DMS79 (cell line): ENCODE measurements at regions not wholly inside any gene's neighbourhood (a gene's known extent, or its start where the extent isn't known, plus 50 kb on each side); places are given as distances from the start of the nearest gene placed in this dataset.

Experiments used
- DNase-seq: peaks from one replicate; lab custom pipeline; 2025; lab: John Stamatoyannopoulos, UW

DNA sequence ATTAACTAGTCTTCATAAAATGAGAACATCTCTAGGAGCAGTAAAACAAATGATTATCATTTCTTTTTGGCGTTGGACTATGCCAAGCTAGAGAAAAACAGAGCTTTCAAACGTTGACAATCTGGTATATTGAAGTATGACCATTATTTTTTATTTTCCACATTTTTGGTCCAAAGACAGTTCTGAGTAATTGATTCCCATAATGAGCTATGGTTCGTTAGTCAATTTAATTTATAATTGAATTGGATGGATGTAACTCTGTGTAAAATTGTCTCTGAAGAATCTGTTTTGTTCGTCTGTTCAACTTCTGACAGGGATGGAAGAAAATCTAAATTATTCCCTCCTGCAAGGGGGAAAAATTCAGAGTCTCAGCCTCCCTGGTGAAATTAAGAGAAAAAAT, 234.5 kb downstream of the LMO4 start:
- DNase-seq: no peak

DNA sequence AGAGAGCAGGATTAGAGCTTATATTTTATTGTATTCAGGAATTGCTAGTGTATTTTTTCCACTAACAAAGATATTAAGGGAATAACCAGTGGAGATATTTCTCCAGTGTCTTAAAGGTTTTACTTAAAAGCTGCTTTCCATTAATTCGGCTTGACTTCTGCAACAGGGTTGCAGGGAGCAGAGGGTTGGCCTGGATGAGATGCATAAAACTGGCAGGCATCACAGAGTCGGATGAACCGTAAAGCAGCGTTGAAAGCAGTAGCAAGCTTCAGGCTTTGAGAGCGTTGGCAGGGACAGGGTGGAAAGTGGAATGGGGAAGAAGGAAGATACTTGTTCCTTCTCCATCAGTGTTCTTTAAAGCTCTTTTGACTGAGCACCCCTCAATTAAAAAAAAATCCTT, 237.2 kb downstream of the LMO4 start:
- no peak for DNase-seq

DNA sequence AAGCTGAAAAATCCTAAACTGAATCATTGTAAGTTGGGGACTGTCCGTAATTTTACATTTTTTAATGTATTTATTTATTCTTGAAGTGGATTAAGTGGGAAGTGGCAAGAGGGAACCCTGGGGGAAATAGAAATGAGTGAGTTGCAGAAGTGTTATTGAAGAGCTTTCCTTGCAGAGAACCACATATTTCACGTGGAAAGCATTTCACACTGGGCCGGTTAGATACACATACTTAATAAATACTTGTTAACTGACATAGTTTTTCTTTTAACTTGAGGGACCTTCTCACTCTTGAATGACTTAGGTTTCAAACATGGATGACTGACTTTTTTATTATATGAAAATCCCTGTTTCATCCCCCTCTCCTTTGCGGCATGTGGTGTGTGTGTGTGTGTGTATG, 239.3 kb downstream of the LMO4 start:
- DNase-seq: no peak

DNA sequence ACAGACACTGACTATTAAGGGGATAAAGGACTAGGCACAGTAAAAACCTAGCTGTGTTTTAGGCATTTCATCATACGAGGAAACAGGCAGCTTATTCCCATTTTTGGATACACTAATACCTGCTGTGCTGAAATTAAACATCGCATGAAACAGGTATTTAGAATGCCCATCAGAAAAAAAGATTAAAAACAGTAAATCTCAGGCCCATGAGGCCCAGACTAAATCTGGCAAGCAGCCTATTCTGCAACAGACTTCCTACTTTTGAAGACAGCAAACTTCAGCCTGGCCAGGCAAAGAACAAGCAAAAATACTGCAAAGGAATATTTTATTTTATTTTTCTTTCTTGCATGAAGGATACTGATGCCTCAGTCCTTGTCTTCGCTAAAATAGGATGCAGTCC, 240.2 kb downstream of the LMO4 start:
- no peak for DNase-seq

DNA sequence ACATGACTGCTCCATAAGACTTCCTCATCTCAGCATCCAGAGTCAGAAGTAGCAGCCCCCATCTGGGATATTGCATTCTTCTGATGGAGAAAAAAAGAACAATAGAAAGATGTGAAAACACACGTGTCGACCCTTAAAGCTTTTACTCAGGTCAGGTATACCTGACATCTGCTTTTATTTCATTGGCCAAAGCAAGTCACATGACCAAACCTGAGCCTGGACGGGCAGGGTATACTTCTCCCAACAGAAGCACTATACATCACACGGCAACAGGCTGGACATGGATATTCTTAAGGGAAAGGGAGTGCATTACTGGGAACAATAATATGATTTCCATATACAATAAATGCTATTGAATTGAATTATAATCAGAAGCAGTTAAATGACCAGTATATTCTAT, 243.3 kb downstream of the LMO4 start:
- DNase-seq: no peak

DNA sequence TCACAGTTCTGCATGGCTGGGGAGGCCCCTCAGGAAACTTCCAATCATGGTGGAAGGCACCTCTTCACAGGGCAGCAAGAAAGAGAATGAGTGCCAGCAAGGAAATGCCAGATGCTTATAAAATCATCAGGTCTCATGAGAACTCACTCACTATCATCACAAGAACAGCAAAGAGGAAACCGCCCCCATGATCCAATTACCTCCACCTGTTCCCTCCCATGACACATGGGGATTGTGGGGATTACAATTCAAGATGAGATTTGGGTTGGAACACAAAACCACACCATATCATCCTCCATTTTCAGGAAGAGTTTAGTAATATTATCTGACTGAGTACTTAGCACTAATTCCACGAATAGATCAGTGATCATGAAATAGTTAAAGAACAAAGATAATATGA, 244.2 kb downstream of the LMO4 start:
- no peak for DNase-seq

DNA sequence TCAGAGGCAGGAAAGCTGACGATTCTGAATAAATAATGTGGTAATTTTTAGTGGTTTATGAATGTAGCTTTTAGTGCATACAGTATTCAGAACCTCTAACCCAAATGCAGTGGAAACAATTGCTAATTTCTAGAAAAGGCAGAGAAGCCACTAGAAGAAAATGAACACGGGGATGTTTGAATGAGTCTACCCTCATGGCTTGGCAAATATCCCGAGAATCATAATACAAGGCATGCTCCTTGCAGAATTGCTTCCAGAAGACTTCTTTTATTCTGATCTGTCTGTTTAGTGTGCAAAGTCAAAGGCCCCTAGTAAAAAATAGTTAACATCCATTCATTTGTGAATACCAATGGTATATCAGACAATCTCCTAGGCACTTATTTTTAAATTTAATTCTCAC, 246.8 kb downstream of the LMO4 start:
- no peak for DNase-seq

DNA sequence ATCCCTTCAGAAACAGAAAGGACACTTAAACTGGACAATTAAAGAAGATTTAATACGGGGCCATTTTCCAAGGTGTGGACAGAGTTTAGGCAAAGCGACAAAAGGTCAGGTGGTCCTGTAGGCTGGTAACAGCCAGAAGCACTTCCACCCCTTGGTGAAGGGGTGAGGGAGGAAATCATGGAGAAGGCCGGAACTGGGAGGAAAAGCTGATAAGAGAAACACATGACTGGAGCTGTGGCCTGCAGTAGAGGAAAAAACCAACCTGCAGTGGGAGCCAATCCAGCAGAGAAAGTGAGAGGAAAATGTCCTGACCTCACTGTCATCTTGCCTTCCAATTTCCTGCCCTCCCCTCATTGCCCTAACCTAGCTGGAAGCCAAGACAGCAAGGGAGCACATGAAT, 249.8 kb downstream of the LMO4 start:
- DNase-seq: no peak

DNA sequence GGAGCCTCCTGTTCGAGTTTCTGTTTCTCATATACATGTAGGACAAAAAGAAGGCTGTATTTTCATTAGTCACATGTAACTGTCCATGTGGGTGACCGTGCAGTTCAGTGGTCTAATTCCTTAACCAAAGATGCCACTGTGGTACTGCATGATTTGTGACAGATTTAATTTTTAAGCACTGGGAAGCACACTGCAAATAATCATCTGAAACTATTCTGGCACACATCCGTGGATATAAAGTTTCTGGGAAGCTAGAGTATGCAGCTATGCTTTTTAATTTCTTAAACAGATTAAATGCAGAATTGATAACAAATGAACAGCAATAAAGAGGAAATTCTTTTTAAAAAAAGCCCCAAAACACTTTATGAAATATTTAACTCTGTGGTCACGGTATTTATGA, 254.8 kb downstream of the LMO4 start:
- DNase-seq: no peak

DNA sequence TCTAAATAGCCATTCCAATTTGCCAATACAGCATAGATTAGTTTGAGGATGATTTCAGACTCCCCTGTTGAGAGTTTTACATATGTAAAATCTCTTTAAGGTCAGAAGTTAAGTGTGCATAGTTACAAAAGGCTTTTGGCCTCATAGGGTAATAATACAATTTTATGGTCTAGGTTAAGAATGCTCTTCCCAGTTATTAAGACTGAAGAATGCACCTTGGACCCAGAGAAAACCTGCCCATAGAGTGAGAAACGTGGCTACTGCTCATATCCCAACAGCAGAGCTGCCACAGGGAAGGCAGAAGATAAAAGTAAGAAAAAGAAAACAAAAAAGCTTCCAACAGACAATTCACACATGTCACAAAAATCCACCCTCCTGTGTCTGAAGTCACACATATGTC, 255.9 kb downstream of the LMO4 start:
- no peak for DNase-seq

DNA sequence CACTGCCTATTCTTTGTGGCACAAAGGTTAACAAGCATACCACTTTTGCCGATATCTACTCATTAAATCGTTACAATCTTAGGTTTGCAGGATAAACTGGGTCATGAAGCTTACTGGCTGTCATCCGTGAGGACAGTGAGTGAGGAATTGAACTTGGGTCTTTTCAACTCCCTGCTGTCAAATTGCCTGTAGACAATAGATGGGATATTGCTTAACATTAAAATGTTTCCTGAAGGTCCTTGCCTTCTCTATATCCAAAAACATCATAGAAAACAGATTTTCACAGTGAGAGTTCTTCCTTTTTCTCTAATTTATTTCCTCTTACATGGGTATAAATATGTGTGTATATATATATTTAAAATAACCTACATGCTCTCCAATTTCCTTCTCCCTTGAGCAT, 257.8 kb downstream of the LMO4 start:
- DNase-seq: no peak

DNA sequence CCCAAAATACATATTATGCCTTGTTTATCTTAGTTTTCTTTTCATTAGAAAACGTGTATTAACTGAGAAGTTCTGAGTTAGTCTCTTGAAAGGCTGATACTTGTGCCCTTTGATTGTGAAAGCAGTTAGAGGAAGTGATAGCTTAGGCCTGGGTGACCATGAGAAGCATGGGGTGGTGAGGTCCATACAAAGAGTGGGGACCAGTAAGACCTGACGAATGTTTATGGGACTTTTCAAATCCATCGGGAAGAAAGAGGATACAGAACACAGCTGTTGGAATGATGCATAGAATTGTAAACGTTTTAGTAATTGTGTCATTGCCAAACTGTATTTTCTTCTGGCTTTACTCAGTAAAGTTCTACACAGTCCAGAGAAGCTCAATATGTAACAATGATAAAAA, 259.8 kb downstream of the LMO4 start:
- no peak for DNase-seq

DNA sequence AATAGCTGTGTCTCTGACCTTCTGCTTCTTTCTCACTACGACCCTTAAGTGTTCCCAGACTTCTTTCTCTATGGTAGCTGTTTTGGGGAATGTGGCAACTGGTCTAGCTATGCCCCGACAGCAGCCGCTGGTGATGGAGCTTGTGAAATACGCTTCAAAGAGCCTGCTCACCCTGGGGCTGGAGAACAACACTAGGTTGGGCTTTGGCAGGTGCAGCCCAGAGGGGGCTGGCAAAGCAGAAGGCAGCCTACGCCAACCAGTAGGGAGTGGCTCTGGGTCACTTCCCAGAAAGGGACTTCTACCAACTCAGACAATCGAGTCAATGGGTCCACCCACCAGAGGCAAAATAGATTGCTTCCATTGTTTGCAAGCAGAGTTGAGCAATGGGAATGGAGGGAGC, 262.8 kb downstream of the LMO4 start:
- DNase-seq: no peak

DNA sequence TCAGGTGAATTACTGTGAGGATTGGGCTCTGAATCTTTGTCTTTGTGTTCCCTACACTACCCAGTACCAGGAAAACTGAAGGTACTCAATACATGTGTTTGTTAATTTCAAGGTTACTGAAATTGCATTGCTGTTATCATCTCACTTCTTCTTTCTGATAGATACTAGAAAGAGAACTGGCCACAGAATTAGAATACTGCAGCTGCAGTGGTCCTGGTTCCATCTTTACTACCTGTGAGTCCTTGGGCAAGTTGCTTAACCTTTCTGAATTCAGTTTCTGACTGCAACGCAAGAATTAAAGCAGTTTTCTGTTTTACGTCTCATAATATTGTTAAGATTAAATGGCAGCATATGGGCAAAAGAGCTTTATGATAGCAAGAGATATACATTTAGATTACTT, 263.5 kb downstream of the LMO4 start:
- no peak for DNase-seq

DNA sequence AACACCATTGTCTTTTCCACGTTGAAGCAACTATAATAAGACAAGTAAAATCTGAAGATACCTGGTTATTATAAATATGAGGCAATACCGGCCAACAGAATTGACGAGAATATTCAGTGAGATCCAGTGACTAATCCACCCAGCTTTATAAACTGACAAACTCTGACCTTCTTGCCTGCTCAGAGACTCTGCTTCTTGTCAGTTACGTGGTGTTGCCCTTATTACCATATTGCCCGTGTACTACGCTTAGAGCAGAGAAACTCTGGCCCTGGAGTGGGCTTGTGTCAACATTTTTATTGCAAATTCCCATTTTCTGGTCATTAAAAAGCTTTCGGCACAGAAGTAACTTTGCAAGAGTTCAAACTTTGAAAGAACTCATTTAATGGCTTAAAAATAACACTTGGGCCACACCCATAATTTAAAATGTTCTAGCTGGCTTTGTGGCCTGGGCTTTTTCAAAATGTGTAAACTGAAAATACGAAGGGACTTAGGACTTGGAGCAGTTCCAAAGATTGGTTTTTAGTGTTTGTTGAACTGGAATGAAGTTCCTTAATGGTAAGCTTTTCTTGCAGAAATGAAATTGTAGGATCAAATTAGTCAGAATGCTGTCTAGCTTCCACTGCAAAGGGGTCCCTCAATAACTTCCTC, 266.2 kb downstream of the LMO4 start:
- no peak for DNase-seq

DNA sequence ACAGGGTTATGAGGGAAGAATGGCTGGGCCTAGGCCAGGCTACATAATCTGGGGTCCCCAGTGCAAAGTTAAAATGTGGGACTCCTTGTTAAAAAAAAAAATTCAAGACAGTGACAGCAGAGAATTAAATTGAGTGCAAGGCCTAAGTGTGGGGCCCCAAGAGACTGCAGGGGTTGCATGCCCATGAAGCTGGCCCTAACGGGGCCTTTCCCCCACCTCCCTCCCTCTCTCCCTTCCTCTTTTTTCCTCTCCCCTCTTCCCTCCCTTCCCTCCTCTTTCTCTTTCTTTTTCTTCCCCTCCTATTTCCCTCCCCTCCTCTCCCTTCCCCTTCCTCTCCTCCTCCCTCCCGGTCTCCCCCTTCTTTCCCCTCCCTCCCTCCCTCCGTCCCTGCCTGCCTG, 266.7 kb downstream of the LMO4 start:
- no peak for DNase-seq

DNA sequence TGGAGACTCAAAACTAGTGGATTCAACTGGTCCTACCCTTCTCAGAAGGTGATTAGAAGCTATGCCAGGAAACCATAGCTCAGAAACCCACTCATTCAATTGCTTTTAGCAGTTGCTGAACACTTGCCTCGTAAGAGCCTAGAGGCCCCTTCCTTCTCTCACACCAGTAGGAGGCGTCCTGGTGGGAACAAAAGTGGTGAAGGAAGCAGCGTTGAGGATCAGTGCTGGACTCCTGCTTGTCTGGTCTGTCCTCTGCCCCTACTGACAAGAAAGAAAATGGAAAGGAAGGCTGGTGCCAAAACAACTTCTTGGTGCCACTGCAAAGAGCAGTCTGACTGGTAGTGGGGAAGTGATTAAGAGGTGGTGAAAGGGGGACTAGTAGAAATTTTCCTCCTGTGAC, 269.7 kb downstream of the LMO4 start:
- DNase-seq: no peak

DNA sequence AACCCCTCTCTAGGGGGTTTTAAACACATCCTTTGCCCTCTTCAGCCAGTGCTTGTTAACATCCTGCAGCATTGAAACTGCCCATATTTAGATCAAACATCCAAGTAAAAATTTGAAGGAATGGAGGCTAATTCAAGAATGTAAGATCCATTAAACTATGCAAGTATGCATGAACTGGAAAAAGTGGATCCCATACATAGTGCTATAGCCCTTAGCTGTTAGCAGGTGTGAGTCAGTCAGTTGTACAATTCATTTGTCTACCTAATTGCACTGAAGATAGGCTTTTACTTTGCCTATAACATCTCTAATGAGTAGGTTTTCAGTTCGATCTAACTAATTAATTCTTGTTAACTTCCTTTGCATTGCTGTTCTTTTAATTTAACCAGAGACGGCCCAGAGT, 270.9 kb downstream of the LMO4 start:
- DNase-seq: no peak

DNA sequence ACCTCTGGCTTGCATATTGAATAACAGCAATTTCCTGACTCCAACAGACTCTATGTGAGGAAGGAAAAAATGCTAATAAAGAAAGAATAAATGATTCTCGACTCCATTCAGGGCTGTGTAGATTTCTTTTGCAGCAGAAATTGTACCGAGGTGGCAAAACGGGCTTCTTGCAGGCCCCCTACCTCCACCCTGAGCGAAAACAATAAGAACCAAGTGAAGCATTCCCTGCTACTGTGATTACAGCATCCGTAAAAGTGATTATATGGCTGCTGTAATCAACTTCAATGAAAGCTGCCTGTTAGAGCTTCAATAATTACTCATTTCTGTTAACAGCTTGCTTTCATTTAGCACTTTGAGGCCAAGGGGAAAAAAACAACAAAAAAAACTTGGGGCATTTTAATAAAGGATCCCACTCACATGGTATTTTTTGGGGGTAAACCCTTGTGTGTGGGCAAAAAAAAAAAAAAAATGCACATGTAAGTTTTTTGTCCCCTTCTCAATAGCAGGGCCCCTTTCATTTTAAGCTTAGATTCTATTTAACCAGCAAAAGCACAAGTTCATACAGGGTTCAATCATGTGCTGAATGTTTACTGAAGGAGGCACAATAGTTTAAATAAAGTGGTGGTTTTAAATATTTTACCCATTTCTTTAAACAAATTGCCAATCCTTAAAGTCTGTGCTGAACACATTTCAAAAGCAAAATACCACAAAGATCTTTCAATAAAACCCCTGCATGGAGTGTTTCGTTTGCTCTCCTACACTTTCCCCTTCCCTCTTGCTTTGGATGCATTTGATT, 271.6 kb downstream of the LMO4 start:
- no peak for DNase-seq

DNA sequence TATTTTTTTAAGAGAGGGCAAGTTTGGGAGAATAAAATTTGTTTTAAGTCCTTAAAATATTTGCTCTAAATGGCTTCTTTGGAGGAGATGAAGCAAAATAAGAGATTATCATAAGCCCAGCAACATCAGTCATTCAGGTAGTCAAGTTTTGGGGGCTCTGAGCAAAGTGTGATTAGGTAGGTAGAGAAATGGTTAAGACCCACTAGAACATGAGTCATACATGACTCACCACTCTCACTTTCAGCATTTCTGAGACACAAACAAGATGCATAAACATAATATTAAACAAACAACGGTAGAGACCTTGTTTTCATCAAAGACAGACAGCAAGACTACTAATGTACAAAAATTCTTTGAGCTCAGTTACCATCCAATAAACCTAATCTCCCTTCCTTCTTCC, 272.2 kb downstream of the LMO4 start:
- no peak for DNase-seq

DNA sequence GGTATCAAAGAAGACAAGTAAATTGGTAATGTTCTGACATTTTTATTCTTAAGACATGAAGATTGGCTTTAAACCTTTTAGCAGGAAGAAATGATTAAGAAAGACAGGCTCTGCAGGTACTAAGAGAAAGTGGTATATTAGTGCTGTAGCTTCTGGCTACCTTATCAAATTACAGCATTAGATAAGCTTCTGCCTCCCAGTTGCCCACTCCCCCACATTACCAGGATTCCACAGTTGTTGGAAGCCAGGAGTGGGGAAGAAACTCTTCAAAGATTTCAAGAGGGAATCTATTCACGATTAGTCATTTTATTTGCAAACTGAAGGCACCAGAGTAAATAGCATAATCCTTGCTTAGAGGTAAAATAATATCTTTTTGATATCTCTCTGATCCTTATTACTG, 274.9 kb downstream of the LMO4 start:
- DNase-seq: no peak

DNA sequence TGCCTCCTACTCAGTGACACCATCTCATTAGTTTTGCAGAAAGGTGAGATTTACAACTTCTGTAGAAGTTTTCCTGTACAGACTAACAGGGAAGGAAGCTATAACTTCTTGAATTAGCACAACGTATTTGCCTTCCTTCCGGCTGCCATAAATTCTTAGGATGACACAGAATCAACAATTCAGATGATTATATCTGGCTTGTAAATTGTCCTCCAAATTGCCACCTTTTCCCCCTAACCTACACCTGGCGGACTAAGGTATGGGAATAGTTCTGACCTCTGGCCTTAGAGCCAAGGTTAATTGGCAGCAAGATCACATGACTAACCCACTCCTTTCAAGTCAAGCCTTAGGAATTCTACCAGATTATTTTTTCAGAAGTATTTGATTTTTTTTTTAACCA, 284.3 kb downstream of the LMO4 start:
- DNase-seq: no peak

DNA sequence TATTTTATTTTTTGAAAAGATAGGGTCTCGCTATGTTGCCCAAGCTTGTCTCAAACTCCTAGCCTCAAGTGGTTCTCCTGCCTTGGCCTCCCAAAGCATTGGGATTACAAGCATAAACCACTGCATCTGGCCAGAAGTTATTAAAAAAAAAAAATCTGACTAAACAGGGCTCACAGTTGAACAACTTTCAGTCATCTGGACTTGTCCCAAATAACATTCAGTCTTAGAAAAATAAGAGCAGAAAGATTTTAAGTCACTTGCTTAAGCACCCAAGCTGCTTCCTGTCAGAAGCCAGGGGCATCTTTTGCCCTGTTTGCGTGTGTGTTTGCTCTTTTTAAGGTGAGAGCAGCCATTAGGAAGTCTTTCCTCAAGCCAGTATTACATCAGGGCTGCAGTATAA, 286.8 kb downstream of the LMO4 start:
- no peak for DNase-seq

DNA sequence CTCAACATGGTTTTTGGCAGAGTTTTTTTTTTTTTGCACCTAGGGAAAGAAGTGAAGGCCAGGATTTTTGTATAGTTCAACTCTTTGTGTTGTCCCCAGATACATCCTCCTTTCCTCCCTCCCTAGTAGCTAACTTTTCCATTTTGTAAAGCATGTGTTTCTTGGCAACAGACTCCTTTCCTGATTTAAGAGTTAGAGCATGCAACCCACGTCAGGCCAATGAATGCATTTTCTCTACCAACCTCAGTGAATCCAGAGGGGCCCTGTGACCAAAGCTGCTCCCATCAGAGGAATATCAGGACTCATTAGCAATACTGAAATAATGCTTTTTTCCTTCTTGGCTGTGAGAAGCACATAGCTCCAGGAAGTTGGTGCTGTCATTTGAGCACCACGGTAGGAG, 287.2 kb downstream of the LMO4 start:
- DNase-seq: no peak
